HG02798 (cell line): ENCODE measurements at regions not wholly inside any gene's neighbourhood (a gene's known extent, or its start where the extent isn't known, plus 50 kb on each side); places are given as distances from the start of the nearest gene placed in this dataset.
"Not testable (repeated sequence)": the region's sequence is repeated elsewhere in the genome, so short reads cannot be mapped to it uniquely, and the experiment has no call there.

Experiments used
- ATAC-seq: cut with Tn5 transposase; IDR thresholded peaks from one replicate; pipeline ENCODE4 v1.9.1; 2021; ENCODE audit warnings: mild to moderate bottlenecking; ENCODE audit not compliant: unreplicated experiment, poor library complexity

- no peak for ATAC-seq
Observed at GRCh38 chr3:152619691-152620090, 215.2 kb upstream of the P2RY1 start.

- ATAC-seq = no peak
Observed at GRCh38 chr3:152620395-152620794, 214.5 kb upstream of the P2RY1 start.

- no peak for ATAC-seq
Observed at GRCh38 chr3:152621006-152621868, 213.7 kb upstream of the P2RY1 start.

GRCh38 chr3:152621967-152622810 lies 212.7 kb upstream of the P2RY1 start:
- ATAC-seq = no peak

GRCh38 chr3:152622811-152623167 lies 212.1 kb upstream of the P2RY1 start:
- ATAC-seq = no peak

GRCh38 chr3:152623286-152623911 lies 211.5 kb upstream of the P2RY1 start:
- no peak for ATAC-seq

GRCh38 chr3:152626226-152626625 lies 208.7 kb upstream of the P2RY1 start:
- no peak for ATAC-seq

- no peak for ATAC-seq
Observed at GRCh38 chr3:152628496-152628895, 206.4 kb upstream of the P2RY1 start.

GRCh38 chr3:152629363-152630122 lies 205.4 kb upstream of the P2RY1 start:
- ATAC-seq = no peak

GRCh38 chr3:152635389-152635788 lies 199.5 kb upstream of the P2RY1 start:
- ATAC-seq = no peak

- ATAC-seq = no peak
Observed at GRCh38 chr3:152636651-152637050, 198.3 kb upstream of the P2RY1 start.

GRCh38 chr3:152638214-152638613 lies 196.7 kb upstream of the P2RY1 start:
- no peak for ATAC-seq

GRCh38 chr3:152638707-152639450 lies 196.1 kb upstream of the P2RY1 start:
- no peak for ATAC-seq

- ATAC-seq = no peak
Observed at GRCh38 chr3:152641198-152641597, 193.7 kb upstream of the P2RY1 start.

GRCh38 chr3:152642658-152643057 lies 192.3 kb upstream of the P2RY1 start:
- ATAC-seq = no peak

- no peak for ATAC-seq
Observed at GRCh38 chr3:152644478-152644877, 190.5 kb upstream of the P2RY1 start.

GRCh38 chr3:152646004-152646403 lies 188.9 kb upstream of the P2RY1 start:
- ATAC-seq = no peak

GRCh38 chr3:152650177-152650576 lies 184.8 kb upstream of the P2RY1 start:
- no peak for ATAC-seq

- not testable (repeated sequence) for ATAC-seq
Observed at GRCh38 chr3:152650923-152651322, 184.0 kb upstream of the P2RY1 start.
